HG03432 (cell line): ENCODE measurements at regions not wholly inside any gene's neighbourhood (a gene's known extent, or its start where the extent isn't known, plus 50 kb on each side); places are given as distances from the start of the nearest gene placed in this dataset.

ENCODE experiments used
- ATAC-seq: cut with Tn5 transposase; IDR thresholded peaks from one replicate; pipeline ENCODE4 v1.9.1; 2021; ENCODE audit warnings: mild to moderate bottlenecking, moderate library complexity; ENCODE audit not compliant: unreplicated experiment

DNA sequence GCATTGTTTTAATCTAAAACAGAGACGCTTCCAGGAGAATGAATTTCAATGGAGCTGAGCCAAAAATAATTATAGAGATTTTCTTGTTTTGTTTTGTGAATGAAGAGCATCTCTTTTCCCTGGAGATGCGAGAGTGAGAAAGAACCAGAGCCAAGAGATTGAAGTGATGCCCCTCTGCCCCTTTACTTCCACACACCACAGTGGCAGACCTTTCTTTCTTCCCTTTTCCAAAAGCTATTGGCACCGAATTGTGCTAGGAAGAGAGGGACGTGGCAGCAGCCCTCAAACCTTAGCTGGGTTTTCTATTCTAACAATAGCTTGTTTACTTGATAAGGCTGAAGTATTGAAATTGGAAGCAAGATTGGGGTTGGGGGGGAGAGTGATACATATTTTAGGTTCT is 133.0 kb upstream of the TMEM161B start:
- ATAC-seq: no peak

DNA sequence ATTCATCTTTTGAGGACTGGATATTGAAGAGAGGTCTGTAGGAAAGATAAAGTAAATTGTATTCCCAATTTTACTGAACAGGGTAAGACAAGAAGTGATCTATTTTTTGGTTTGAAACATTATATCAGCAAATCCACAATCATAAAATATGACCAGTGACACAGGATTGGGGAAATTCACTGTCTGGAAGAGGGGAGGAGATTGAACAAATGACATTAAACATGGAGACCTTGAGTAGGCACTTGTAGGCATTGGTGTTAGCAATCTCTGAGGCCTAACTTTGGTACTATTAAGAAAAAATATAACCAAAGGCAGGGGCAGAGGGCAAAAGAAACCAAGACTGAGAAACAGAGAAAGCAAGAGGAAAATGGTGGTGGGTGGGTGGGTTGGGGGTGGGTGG is 132.6 kb upstream of the TMEM161B start:
- ATAC-seq: no peak

DNA sequence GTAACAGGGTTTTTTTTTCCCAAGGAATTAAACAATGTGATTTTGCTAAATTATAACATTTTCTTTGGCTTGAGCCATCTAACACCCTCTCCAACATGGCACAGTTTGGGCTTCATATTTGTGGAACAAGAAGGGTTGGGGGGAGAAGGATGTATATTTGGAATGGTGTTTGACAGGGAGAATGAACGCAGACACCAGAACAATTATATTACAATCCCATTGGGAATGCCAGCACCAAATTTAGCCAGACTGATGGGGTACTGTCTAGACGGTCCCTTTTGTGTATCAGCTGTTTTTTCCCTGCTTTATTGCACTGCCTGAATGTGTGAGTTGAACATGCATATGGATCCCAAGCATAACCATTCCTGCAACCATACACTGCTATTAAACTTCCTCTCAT is 130.9 kb upstream of the TMEM161B start:
- ATAC-seq: no peak

DNA sequence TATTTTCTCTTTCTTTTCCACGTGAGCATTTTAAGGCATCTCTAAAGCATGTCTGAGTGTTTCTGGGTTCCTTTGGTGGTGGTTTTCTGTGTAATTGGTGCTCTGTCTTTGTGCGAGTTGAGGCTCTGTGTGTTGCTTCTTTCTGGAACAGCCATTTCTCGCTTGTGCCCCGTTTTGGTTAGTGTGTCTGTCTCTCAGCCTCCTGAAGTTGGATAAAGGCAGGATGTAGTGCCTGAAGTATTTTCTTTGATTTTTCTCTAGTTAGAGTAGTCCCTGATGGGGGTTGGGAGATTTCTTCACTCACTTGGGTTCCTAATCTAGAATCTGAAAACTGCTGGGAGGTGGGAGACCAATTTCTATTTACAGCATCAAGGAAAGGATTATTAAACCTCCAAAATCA is 129.7 kb upstream of the TMEM161B start:
- no peak for ATAC-seq

DNA sequence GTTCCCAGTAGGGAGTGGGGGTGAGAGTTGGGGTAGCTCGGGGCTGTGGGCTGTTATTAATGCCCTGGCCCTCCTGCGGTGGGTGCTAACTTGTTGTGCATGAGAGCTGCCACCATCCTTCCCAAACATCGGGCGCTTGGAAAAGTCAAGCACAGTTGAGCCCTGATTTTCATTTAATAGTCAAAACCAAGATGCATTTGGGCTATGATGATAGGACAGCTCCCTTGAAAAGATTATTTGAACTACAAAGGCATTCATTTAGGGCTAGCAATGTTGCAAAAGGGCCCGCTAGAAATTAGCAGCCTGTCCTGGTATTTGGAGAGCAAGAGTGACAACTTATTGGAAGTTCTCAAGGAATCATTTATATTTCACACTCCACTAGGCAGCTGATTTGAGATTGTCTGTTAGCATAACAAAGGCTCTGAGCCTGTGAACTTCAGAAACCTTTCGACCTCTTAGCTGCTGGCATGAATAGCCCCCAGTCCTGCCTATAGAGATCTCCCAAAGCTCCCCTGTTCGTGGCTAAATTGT is 128.2 kb upstream of the TMEM161B start:
- no peak for ATAC-seq

DNA sequence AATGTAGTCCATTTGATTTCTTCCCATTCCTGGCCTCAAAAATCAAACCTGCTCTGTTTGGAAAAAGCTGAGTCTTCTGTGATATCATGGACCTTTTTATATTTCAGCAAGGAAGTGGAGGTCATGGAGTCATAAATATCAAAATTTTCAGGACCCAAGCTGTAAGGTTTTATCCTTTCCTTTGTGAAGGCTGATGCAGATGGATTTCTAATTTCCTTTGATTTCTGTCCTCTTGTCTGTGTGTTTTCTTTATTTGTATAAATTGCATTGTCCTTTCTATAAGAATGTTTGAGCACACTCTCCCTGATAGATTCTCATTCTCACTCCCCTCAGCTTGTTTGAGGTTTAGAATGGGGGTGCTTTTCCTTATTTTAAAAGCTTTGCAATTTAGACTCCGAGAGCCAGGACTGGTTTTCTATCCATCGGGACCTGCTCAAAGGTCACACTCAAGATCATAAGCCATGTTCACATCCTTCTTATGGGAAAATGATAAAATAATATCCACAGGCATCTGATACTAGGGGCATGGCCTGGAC is 127.4 kb upstream of the TMEM161B start:
- ATAC-seq: no peak

DNA sequence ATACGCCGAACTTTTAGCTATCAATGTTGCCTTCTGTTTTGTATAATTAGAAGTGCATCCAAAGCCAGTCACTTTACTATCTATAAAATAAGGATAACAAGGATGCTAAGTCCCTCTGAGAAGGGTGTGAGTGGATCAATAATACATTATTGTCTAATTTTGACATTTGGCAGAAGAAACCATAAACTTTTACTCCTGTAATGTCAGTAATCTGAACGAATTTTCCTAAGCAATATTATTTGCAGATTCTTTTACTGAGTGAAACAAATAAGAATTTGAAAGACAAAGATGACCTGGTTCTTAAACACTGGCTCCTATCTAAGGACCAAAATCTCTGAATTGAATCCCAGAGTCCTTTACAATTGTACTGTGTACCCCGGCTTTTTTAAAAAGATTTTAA is 126.6 kb upstream of the TMEM161B start:
- no peak for ATAC-seq

DNA sequence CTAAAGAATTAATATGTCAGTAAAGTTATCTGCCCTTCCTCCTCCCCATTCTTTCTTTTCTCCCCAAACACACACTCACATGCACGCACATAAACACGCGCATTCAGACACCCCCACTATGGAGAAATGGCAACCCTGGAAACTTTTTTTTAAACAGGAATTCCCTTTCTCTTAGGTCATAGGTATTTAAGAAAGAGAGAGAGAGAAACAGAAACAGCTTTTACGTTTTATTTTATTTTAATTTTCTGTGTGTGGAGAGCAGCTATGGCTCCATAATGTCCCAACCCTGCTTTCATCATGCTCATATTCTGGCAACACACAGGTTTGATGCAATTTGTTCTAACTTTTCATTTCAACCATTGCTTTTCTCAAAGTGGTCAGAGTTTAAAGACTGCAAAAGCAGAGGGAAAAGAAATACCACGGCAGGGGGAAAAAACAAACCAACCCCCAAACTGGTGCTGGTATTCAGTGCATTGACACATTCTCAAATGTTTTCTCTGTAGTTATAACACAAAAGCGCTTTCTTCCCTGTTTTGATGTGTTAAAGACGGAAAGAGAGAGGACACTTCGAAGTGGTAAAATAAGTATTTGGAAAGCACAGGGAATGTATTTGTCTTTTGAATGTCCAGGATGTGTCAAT is 126.0 kb upstream of the TMEM161B start:
- no peak for ATAC-seq

DNA sequence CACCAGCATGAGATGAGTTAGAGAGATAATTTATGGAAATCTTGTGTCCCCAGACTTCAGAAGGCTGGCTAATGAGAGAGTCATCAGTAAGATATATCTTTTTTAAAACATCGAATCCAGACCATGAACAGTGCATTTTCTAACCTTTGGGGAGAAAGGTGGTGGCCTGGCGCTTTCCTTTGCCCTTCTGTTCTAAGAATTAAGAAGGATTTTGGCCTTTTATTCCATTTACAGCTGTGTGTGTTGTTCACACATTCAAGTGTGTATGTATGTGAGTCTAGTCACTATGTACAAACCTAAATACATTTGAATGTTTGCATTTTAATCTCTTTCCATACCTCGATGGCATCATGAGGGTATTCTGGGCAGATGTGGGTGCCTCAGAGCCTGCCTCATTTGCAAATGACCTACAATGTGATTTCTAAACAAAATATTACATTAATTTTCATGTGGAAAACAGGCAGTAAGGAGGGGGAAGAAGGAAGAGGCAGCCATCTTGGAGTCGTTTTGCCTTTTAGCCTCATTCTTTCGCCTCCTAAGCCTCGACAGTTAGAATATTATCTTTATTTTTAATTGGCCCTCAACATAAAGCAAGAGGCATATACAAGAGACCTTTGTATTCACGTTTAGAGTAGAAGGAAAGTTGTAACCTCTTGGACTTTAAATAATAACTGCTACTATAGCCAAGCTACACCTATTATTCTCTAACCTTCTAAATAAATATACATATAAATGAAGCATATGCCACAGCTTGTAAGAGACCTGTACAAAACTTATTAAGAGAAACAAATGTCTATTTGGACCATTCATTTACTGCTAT is 125.3 kb upstream of the TMEM161B start:
- no peak for ATAC-seq

DNA sequence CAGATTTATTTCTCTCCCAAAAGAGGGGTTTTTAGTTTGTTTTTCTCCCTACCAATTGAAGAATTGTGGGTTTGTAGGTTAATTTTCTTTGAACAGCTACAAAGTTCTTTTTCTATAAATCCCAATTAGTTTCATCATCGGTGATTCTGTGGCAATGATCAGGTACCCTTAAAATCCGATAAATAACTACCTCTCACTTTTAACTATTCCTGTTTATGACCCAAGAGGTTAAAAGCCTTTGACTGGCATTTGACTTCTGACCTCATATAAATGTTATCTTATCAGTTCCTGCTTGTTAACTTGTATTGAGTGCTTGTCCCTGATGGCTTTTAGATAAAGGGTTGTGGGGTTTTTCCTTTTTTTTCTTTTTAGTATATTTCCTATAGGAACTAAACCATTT is 124.4 kb upstream of the TMEM161B start:
- no peak for ATAC-seq

DNA sequence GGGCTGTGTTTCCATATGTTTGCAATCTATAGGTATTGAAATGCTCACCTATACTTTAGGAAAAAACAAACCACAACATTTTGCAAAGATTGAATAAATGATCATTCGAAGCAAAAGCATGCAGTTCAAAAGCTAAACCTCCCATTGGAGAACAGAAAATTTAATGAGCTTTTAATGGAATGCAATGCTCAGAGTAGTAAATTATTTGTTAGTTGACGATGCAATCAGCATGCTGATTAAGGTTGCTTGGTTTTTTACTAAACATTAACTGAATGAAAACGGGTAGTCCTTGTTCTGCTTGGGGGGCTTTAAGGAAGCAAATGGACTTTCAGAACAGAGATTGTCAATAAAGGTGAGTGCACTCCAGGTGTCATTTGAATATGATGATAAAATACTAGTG is 123.3 kb upstream of the TMEM161B start:
- no peak for ATAC-seq

DNA sequence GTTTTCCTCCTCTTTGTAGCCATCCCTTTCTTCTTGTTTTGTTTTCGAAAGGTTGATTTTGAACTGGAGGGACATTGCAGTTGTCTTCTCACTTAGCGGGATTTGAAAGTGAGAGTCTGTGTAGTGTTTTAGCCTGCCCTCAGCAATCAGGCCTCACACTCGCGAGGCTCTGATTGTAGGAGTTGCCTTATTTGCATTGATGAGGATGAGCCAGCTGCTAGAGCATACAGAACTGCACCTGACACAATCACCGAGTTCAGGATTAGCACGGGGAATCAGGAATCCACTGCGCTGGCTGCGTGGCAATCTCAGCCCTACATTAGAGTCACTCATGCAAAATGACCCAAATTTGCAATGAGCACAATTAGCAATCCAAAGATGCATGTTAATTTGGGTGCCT is 122.5 kb upstream of the TMEM161B start:
- no peak for ATAC-seq

DNA sequence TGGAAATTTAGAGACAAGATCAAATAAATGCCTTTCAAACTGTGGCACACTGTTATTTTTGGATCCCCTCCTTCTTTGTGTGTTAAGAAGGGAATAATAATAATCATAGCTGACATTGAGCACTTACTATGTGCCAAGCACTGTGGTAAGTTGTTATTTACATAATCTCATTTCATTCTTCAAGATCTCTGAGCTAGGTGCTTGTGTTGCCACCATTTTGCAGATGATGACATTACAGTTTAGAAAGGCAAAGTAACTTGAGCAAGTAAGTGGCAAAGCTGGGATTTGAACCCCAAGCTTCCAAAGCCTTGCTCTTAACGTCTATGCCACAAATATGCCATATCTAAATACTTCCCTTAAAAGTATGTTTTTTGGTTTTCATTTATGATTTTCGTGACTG is 121.8 kb upstream of the TMEM161B start:
- no peak for ATAC-seq

DNA sequence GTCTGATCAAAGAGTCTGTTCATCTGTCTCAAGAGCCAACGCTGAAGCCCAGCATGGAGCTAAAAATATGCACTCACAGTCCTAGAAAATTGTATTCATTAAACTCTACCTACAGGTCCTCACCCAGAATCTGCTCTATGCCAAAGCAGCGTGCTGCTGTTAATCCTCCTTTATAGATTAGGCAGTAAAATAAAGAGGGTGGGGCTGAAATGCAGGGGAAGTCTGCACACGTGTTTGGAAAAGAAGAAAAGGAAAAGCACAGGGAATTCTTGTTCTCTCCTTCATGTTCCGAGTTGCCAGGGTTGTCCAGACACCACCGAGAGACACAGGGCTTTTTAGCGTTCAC is 121.4 kb upstream of the TMEM161B start:
- no peak for ATAC-seq

DNA sequence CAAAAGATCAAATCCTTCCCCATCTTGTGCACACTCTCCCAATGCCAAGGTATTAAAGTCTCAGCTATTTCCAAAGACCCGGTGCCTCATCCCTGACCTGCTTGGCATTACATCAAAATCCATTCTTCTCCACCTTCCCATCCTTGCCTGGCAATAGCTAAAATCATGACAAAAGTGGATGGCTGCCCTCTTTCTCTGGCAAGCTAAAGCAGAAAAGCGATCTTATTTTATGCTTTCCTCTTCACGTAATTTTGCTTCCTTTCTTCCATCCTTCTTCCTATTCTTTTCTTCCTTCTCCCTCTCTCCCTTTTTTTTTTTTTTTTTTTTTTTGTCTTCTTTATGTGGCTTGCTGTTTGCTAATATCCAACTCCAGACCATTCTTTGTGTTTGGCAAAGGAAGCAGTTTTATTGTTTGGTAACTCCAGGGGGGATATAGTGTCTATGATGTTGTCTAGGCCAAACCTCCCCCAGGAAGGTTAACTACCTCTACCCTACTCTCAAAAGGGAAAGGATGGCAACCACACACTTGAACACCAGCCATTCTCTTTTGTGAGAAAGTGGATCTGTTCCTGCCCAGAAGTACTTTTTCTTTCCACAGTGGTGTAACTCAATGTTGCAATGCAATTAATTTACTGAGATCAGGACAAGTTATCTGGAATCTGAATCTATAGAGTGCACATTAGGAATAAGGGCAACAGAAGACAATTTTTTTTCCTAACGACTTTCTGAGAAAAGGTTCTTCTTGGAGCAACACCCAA is 120.9 kb upstream of the TMEM161B start:
- ATAC-seq: no peak

DNA sequence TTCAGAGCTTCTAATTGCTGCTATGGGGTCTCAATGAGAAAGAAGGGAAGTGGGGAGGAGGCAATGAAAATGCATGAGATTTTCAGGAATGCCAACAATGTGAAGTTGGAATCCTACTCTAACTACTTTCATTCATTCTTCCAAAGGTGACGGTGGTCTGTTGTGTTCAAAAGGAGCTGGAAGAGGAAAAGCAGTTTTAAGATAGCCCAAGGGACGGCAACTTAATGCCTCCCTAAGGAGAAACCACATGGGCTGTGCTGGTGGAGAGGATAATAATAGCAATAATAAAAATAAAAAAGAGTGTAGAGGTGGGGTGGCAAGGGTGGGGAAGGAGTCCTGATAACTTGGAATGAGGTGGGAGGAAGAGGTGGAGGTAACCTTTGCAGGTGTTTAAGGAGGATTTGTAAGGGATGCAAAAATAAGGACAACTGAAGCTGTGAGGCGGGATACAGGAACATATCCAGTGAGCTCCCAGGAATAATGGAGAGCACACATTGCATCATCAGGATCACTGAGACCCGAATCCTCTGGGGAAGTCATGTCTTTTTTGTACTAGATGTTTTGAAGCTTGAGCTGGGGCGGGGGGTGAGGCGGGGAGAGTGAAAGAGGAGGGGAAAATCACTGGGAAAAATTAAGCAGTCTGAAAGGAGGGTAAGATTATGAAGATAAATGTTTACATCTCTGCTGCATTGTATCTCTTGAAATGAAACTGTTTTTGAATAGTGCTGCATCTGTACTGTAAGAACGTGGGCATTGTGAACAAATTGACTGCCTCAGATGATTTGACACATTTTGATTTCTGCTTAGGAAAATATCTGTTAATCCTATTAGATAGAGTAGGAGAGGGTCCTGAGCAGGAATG is 120.1 kb upstream of the TMEM161B start:
- ATAC-seq: no peak

DNA sequence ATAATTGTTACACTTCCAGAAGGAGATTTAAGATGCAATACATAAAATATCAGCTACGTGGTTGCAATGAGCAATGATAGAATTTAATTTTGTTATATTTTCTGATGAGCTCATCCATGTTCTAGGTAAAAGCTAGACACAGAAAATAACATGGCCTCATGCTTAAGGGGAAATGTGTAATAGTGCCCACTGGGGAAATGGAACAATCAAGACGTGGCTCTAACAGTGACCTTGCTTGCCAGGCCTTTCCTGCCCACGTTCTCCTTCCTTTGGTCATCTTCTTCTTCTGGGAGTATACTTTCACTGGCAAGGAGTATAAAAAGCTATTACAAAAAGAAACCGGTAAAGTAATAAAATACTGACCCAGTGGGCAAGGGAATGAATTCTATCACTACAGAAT is 116.2 kb upstream of the TMEM161B start:
- no peak for ATAC-seq

DNA sequence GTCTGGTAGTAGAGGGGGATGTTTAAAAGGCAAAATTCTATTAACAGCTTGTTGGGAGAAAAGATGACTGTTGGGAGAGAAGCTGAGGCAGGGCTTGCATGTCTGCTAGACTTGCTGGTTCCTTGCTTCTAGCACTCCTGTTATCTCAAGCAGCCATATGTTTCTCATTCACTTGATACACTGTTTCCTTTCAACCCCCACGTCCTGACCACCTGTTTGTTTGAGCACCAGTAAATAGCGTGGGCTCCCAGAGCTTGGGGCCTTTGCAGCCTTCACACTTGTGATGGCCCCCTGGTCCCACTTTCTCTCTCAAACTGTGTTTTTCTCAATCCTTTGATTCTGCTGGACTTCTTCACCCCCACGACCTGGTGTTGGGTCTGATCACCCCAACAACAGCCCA is 111.7 kb upstream of the TMEM161B start:
- ATAC-seq: no peak

DNA sequence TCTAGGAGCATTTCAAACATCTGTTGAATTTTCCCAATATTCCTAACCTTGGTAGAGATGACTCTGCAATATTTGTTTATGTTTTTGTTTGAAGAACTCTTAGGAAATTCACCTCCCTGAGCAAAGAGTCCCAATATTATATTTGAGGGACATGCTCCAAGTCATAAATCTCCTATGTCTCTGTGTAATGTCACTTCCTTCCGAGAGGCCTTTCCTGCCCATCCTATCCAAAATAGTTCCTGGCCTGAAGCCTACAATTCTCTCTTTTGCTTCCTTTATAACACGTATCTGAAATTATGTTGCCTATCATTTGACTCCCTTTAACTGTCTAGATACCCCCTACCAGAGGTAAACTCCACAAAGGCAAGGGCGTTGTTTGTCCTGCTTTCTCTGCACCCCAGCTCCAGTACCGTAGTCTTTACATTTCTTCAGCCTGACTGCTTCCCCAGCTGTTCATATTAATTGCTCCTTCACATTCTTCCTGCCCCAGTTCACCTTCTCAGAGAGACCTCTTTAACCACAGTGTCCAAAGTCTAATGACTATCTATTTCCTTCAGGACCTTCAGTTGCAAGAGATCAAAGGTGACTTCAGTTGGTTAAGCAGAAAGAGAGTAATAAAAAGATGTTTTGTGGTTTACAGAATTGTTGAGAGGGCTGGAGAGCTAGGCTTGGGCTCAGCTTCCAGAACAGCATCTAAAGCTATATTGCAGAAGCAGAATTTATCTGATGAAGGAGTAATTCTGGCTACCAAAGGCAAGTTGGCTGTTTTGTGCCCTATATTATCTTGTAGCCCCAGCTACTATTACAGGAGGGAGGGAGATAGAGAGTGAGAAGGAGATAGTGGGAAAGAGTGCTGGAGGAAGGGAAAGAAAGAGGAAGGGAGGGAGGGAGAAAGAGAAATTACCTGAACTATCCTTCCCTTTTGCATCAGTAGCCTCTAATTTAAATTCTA is 109.3 kb upstream of the TMEM161B start:
- peak; percentile 67 for ATAC-seq

DNA sequence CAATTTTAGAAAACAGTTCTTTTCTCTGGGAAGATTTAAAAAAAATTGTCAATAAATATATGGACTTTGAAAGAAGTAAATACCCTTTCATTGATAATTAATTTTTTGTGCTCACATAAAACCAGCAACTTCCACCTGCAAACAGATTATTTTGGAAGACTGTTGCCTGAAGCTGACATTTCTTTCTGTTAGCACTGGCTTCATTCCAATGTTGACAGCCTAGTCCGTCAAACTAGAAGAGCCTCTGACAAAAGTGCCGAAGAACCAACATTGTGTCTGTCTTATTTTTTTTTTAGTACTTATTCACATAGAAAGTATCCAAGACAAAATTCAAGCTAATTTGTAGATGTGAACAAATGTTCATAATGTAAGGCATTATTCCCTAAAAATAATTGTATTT is 108.6 kb upstream of the TMEM161B start:
- ATAC-seq: no peak
